ENCODE measurements at regions not wholly inside any gene's neighbourhood (a gene's known extent, or its start where the extent isn't known, plus 50 kb on each side); places are given as distances from the start of the nearest gene placed in this dataset.

DNA sequence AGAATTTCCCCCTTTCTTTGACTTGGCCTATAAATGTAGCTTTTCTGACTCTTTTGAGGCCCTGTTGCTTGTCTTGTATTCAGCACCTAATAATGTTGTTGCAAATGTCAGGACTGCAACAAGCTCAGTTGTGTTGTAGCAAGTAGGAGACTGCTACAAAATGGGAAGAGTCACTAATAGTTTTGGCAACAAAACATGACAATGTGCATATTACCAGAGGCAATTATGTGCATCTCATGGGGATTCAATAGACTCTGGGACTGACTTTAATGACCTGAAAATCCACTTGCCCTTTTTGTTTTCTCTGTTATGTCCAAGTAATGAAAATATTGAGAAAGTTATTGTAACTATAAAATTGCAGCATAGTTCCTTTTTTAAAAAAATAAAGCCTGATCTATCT lies 368.4 kb downstream of the OSTF1 start:
- TF ChIP-seq RAD21 (IDR thresholded peaks at IDR 0.05; ENCODE audit: low read depth) (no peak), NFIC (IDR thresholded peaks at IDR 0.05) (no peak), TEAD4 (IDR thresholded peaks at IDR 0.05) (no peak), EGR1 (IDR thresholded peaks at IDR 0.05) (no peak), REST (IDR thresholded peaks at IDR 0.05; ENCODE audit: low read depth) (no peak), EP300 (IDR thresholded peaks at IDR 0.05; ENCODE audit: borderline replicate concordance) (no peak), USF1 (IDR thresholded peaks at IDR 0.05) (no peak), CEBPB (IDR thresholded peaks at IDR 0.05) (no peak), TCF12 (IDR thresholded peaks at IDR 0.05; ENCODE audit: low read depth) (no peak), YY1 (IDR thresholded peaks at IDR 0.05; ENCODE audit: low read depth) (no peak), TAF1 (IDR thresholded peaks at IDR 0.05; ENCODE audit: low read depth) (no peak)
- TF ChIP-seq, protein P1, sequence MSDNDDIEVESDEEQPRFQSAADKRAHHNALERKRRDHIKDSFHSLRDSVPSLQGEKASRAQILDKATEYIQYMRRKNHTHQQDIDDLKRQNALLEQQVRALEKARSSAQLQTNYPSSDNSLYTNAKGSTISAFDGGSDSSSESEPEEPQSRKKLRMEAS (IDR thresholded peaks at IDR 0.05) = no peak

DNA sequence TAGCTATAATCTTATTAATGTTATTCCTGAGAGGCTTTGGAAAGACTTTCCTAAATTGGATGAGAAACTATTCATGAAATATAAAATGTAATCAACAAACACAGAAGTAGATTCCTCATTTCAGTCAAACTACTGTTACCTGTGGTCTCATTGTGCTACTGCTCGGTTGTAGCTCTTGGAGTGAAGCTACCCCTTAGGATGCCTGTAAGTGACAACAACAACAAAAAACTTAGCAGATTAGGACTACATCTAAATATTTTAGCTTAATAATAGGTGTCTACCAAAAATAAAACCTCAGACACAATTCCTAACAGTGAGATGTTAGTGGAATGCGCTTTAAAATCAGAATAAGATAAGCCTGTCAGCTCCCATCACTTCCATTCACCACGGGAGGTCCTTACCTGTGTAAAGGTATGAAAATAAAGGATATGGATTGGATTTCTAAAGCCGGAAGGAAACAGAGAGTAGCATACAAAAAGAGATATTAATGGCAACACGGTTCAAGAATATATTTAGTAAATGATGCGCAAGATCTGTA lies 369.2 kb downstream of the OSTF1 start:
- no peak for TF ChIP-seq EP300 (IDR thresholded peaks at IDR 0.05; ENCODE audit: borderline replicate concordance)
- TF ChIP-seq TCF12 (IDR thresholded peaks at IDR 0.05; ENCODE audit: low read depth) = no peak
- no peak for TF ChIP-seq FOXM1 (IDR thresholded peaks at IDR 0.05; ENCODE audit: borderline replicate concordance, low read depth)
- TF ChIP-seq, protein P1 (IDR thresholded peaks at IDR 0.05) = no peak
- TF ChIP-seq CEBPB (IDR thresholded peaks at IDR 0.05) = no peak
- no peak for TF ChIP-seq RAD21 (IDR thresholded peaks at IDR 0.05; ENCODE audit: low read depth)
- TF ChIP-seq ZBTB7A (IDR thresholded peaks at IDR 0.05; ENCODE audit: low read depth) = no peak
- TF ChIP-seq NFIC (IDR thresholded peaks at IDR 0.05) = no peak
- no peak for TF ChIP-seq TEAD4 (IDR thresholded peaks at IDR 0.05)
- no peak for TF ChIP-seq EGR1 (IDR thresholded peaks at IDR 0.05)
- TF ChIP-seq TAF1 (IDR thresholded peaks at IDR 0.05; ENCODE audit: low read depth) = no peak

GRCh38 chr9:75461183-75461582 lies 372.9 kb downstream of the OSTF1 start:
- TF ChIP-seq FOXM1 (IDR thresholded peaks at IDR 0.05; ENCODE audit: borderline replicate concordance, low read depth) (no peak), REST (IDR thresholded peaks at IDR 0.05; ENCODE audit: low read depth) (no peak), YY1 (IDR thresholded peaks at IDR 0.05; ENCODE audit: low read depth) (no peak), RAD21 (IDR thresholded peaks at IDR 0.05; ENCODE audit: low read depth) (no peak), EGR1 (IDR thresholded peaks at IDR 0.05) (no peak), TEAD4 (IDR thresholded peaks at IDR 0.05) (no peak), NFIC (IDR thresholded peaks at IDR 0.05) (no peak), TAF1 (IDR thresholded peaks at IDR 0.05; ENCODE audit: low read depth) (no peak)
- TF ChIP-seq, protein P1 (IDR thresholded peaks at IDR 0.05) = no peak

- TF ChIP-seq CEBPB (IDR thresholded peaks at IDR 0.05) (no peak), NFIC (IDR thresholded peaks at IDR 0.05) (no peak), REST (IDR thresholded peaks at IDR 0.05; ENCODE audit: low read depth) (no peak), TCF12 (IDR thresholded peaks at IDR 0.05; ENCODE audit: low read depth) (no peak), EGR1 (IDR thresholded peaks at IDR 0.05) (no peak), FOXM1 (IDR thresholded peaks at IDR 0.05; ENCODE audit: borderline replicate concordance, low read depth) (no peak), TAF1 (IDR thresholded peaks at IDR 0.05; ENCODE audit: low read depth) (no peak), EP300 (IDR thresholded peaks at IDR 0.05; ENCODE audit: borderline replicate concordance) (no peak), USF1 (IDR thresholded peaks at IDR 0.05) (no peak), TEAD4 (IDR thresholded peaks at IDR 0.05) (no peak), ZBTB7A (IDR thresholded peaks at IDR 0.05; ENCODE audit: low read depth) (no peak), RAD21 (IDR thresholded peaks at IDR 0.05; ENCODE audit: low read depth) (no peak)
- TF ChIP-seq, protein P1 (IDR thresholded peaks at IDR 0.05) = no peak
Measured at GRCh38 chr9:75462866-75463265, 374.6 kb downstream of the OSTF1 start.

All from Ishikawa (cell line).